Activated B cell treated with CpG ODN at 0.5 μM for 24 hours (primary cell): ENCODE measurements at regions not wholly inside any gene's neighbourhood (a gene's known extent, or its start where the extent isn't known, plus 50 kb on each side); places are given as distances from the start of the nearest gene placed in this dataset.

Experiments used
- ATAC-seq: fragments of 200-7000 bp; cut with Tn5 transposase; one replicate; pipeline ENCODE4 v1.10.0; 2021; ENCODE audit warnings: low read depth, mild to moderate bottlenecking, moderate library complexity
- CTCF ChIA-PET: fragments of 350-600 bp; sonication (Branson Sonifier 250); formaldehyde crosslinking; loops from one replicate; lab custom pipeline; 2021; ENCODE audit warnings: antibody characterized with exemption; lab: Charles Lee
- POLR2A ChIA-PET: fragments of 350-600 bp; sonication (Branson Sonifier 250); formaldehyde crosslinking; loops from one replicate; lab custom pipeline; 2021; ENCODE audit warnings: antibody characterized with exemption; lab: Charles Lee
- DNase-seq: peaks from one replicate; pipeline ENCODE4 v3.0.0; 2022
- H3K27ac Mint-ChIP-seq: one replicate; pipeline ENCODE4 v1.8.0; 2020; ENCODE audit warnings: mixed read lengths
- H3K27me3 Mint-ChIP-seq: one replicate; pipeline ENCODE4 v1.8.0; 2021; ENCODE audit warnings: mixed read lengths
- H3K36me3 Mint-ChIP-seq: one replicate; pipeline ENCODE4 v1.8.0; 2021; ENCODE audit warnings: low read depth, mixed read lengths
- H3K4me1 Mint-ChIP-seq: one replicate; pipeline ENCODE4 v1.8.0; 2021; ENCODE audit warnings: mixed read lengths
- H3K4me3 Mint-ChIP-seq: one replicate; pipeline ENCODE4 v1.8.0; 2020; ENCODE audit warnings: mild to moderate bottlenecking, mixed read lengths
- H3K9me3 Mint-ChIP-seq: one replicate; pipeline ENCODE4 v1.8.0; 2020; ENCODE audit warnings: mixed read lengths
- intact Hi-C: fragments of 100-400 bp; cut with micrococcal nuclease; formaldehyde crosslinking; loops from one replicate; pipeline ENCODE4 v1.15.1; 2024
- TF ChIP-seq, protein P1 (sequence below): fragments of 200-600 bp; IDR thresholded peaks from one replicate; pipeline ENCODE4 v1.8.0; 2022; ENCODE audit warnings: antibody characterized with exemption, mild to moderate bottlenecking

DNA sequence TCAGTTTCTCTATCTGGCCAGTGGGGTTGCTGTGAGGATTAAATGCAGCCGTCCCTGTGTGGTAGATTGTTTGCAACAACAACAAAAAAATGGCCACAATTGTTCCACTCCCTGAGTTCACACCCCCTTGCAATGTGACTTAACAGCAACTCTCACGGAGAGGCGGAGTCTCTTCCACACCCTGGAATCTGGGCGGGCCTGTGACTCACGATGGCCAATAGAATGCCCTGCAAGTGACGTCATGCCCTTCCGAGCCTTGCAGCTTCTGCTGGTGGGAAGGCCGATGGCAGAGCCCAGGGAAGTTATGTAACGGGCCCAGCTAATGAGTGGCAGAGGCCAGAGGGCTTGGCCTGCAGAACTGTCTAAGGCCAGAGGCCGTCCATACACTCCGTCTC lies 87.9 kb downstream of the RIPK4 start:
- DNase-seq (no peak), ATAC-seq (no peak)
- intact Hi-C loops, result no loop called here
- TF ChIP-seq, protein P1, sequence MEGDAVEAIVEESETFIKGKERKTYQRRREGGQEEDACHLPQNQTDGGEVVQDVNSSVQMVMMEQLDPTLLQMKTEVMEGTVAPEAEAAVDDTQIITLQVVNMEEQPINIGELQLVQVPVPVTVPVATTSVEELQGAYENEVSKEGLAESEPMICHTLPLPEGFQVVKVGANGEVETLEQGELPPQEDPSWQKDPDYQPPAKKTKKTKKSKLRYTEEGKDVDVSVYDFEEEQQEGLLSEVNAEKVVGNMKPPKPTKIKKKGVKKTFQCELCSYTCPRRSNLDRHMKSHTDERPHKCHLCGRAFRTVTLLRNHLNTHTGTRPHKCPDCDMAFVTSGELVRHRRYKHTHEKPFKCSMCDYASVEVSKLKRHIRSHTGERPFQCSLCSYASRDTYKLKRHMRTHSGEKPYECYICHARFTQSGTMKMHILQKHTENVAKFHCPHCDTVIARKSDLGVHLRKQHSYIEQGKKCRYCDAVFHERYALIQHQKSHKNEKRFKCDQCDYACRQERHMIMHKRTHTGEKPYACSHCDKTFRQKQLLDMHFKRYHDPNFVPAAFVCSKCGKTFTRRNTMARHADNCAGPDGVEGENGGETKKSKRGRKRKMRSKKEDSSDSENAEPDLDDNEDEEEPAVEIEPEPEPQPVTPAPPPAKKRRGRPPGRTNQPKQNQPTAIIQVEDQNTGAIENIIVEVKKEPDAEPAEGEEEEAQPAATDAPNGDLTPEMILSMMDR, result no peak
- Mint-ChIP-seq H3K27me3 (peaks cover 24% of the 10 kb centered on the region), H3K27ac (no peak overlapping the region), H3K36me3 (no peaks in the 10 kb centered on the region), H3K4me3 (no peak overlapping the region), H3K4me1 (no peaks in the 10 kb centered on the region), H3K9me3 (no peaks in the 10 kb centered on the region)
- ChIA-PET POLR2A (no interaction called here), CTCF (no interaction called here)

DNA sequence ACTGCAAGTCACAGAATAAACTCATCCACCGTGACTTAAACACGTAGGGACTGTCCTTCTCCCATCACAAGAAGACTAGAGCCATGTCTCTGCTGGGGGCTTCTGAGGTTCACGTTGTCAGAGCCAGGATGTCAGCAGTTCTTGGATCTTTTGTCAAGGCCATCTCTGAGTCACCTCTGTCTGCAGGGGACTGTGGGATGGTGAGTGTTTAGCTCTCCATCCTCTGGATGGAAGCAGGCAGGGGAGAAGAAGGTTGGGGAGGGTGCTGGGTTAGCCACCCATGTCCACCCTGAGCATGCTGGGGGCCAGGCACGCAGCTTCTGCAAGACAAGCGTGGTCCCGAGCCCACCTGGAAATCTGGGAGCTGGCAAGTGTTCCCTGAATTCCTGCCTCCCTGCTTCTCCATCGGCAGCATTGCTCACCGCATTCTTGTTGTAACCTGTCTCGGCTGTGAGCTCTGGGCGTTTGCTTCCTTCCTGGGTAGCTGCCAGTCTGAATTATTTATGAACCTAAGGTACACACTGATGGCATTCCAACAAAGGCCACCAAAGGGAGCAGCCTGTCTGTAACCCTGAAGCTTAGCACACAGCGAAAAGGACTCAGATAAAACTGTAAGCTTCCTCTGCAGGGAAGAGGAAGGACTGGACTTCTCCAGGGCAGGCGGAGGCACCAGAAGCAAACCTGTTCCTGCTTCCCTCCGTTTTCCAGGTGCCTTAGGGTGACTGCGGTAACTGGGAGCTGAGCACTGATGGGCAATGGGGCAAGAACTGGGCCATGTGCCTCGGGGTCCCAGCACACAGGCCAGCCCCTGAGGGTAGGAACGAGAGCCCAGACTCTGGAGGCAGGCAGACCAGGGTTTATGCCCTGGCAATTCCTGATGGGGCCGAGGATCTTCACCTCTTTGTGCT lies 88.6 kb downstream of the RIPK4 start:
- Mint-ChIP-seq H3K4me3 (no peak overlapping the region), H3K27ac (no peak overlapping the region), H3K36me3 (no peaks in the 10 kb centered on the region), H3K27me3 (peaks cover 24% of the 10 kb centered on the region), H3K9me3 (no peaks in the 10 kb centered on the region), H3K4me1 (no peaks in the 10 kb centered on the region)
- DNase-seq, result no peak
- ChIA-PET CTCF (no interaction called here), POLR2A (no interaction called here)
- TF ChIP-seq, protein P1, result no peak
- no peak for ATAC-seq
- intact Hi-C loops, result no loop called here

DNA sequence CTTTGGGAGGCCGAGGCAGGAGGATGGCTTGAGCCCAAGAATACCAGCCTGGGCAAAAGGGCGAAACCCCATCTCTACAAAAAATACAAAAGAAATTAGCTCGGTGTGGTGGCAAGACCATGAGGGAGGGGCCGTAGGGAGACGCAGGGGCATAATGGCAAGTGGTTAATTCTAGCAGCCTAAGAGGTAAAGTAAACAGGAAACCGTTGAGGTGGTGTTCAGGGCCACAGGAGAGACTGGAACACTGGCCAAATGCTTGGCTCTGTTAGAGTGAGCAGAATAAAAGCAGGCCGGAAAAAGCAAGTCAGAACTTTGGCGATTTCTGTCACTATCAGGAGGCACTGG lies 89.2 kb downstream of the RIPK4 start:
- Mint-ChIP-seq H3K27me3 (peaks cover 24% of the 10 kb centered on the region), H3K4me3 (no peak overlapping the region), H3K27ac (no peak overlapping the region), H3K4me1 (no peaks in the 10 kb centered on the region), H3K9me3 (no peaks in the 10 kb centered on the region), H3K36me3 (no peaks in the 10 kb centered on the region)
- no peak for DNase-seq
- ChIA-PET POLR2A (no interaction called here), CTCF (no interaction called here)
- intact Hi-C loops, result no loop called here
- ATAC-seq, result no peak
- TF ChIP-seq, protein P1, result no peak

DNA sequence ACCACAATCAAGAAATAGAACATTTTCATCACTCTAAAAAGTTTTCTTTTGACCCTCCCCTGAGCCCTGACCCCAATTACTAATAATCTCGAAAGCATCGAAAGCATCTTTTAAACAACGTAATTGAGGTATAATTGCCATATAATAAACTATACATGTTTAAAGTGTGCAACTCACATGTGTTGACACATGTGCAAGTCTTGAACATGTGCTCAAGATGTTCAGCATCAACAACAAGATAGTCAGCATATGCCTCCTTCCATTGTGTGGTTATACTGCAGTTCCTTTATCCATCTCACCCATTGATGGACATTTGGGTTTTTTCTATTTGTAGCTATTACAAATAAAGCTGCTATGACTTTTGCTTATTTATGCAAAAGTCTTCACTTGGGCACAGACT lies 90.7 kb downstream of the RIPK4 start:
- Mint-ChIP-seq H3K9me3 (no peaks in the 10 kb centered on the region), H3K27me3 (peaks cover 26% of the 10 kb centered on the region), H3K4me1 (no peaks in the 10 kb centered on the region), H3K36me3 (no peaks in the 10 kb centered on the region), H3K27ac (no peak overlapping the region), H3K4me3 (no peak overlapping the region)
- POLR2A ChIA-PET, result no interaction called here
- CTCF ChIA-PET, result interaction anchor here (0.7 to 0.8 kb wide), 2 partner anchors 94 to 393 kb away, joined by 3 read pairs; no protein-coding TSS in a partner anchor
- ATAC-seq, result no peak
- TF ChIP-seq, protein P1, result no peak
- intact Hi-C loops, result no loop called here
- DNase-seq, result no peak

GRCh38 chr21:41675574-41675973 lies 91.3 kb downstream of the RIPK4 start:
- Mint-ChIP-seq H3K27me3 (peaks cover 23% of the 10 kb centered on the region), H3K36me3 (no peaks in the 10 kb centered on the region), H3K4me3 (no peak overlapping the region), H3K27ac (no peak overlapping the region), H3K4me1 (no peaks in the 10 kb centered on the region), H3K9me3 (no peaks in the 10 kb centered on the region)
- DNase-seq (no peak), ATAC-seq (no peak)
- intact Hi-C loops, result no loop called here
- TF ChIP-seq, protein P1, result no peak
- POLR2A ChIA-PET, result no interaction called here
- CTCF ChIA-PET, result interaction anchor here (0.7 kb wide), 1 partner anchor 95 kb away, joined by 3 read pairs; no protein-coding TSS in a partner anchor
